Fibroblast of skin of right quadriceps (primary cell): ENCODE measurements at regions not wholly inside any gene's neighbourhood (a gene's known extent, or its start where the extent isn't known, plus 50 kb on each side); places are given as distances from the start of the nearest gene placed in this dataset.

Experiments
- DNase-seq: peaks from one replicate; pipeline ENCODE4 v3.0.0-alpha.2; 2013

GRCh38 chr14:26932606-26933005 is 334.8 kb upstream of the NOVA1 start:
- no peak for DNase-seq

GRCh38 chr14:26933431-26933830 is 335.6 kb upstream of the NOVA1 start:
- DNase-seq: no peak

- no peak for DNase-seq
Measured at GRCh38 chr14:26934151-26934550, 336.3 kb upstream of the NOVA1 start.

- DNase-seq: no peak
Measured at GRCh38 chr14:26935733-26936132, 337.9 kb upstream of the NOVA1 start.

GRCh38 chr14:26938054-26938453 is 340.2 kb upstream of the NOVA1 start:
- DNase-seq: no peak

- DNase-seq: no peak
Measured at GRCh38 chr14:26939755-26940154, 341.9 kb upstream of the NOVA1 start.

- DNase-seq: no peak
Measured at GRCh38 chr14:26941521-26941920, 343.7 kb upstream of the NOVA1 start.

- no peak for DNase-seq
Measured at GRCh38 chr14:26947265-26947664, 349.4 kb upstream of the NOVA1 start.

- DNase-seq: no peak
Measured at GRCh38 chr14:26959437-26959836, 361.6 kb upstream of the NOVA1 start.

GRCh38 chr14:26959972-26960660 is 362.3 kb upstream of the NOVA1 start:
- DNase-seq: no peak

GRCh38 chr14:26963711-26964110 is 365.9 kb upstream of the NOVA1 start:
- DNase-seq: peak; percentile 57

- DNase-seq: no peak
Measured at GRCh38 chr14:26965490-26965889, 367.7 kb upstream of the NOVA1 start.

GRCh38 chr14:26966908-26967307 is 369.1 kb upstream of the NOVA1 start:
- no peak for DNase-seq

- no peak for DNase-seq
Measured at GRCh38 chr14:26974965-26975364, 377.1 kb upstream of the NOVA1 start.

GRCh38 chr14:26982071-26982470 is 384.2 kb upstream of the NOVA1 start:
- DNase-seq: no peak

GRCh38 chr14:26984311-26985177 is 386.7 kb upstream of the NOVA1 start:
- peak; percentile 56 for DNase-seq

GRCh38 chr14:26987744-26988363 is 390.0 kb upstream of the NOVA1 start:
- DNase-seq: no peak

GRCh38 chr14:26990946-26991345 is 393.1 kb upstream of the NOVA1 start:
- DNase-seq: no peak

- no peak for DNase-seq
Measured at GRCh38 chr14:26992403-26993115, 394.7 kb upstream of the NOVA1 start.

GRCh38 chr14:26993556-26993955 is 395.7 kb upstream of the NOVA1 start:
- DNase-seq: peak; percentile 11

- no peak for DNase-seq
Measured at GRCh38 chr14:26995301-26995700, 397.5 kb upstream of the NOVA1 start.

GRCh38 chr14:26996246-26996645 is 398.4 kb upstream of the NOVA1 start:
- DNase-seq: no peak

GRCh38 chr14:27002179-27002578 is 404.3 kb upstream of the NOVA1 start:
- no peak for DNase-seq
